Hepatocyte (in vitro differentiated cells): ENCODE measurements at regions not wholly inside any gene's neighbourhood (a gene's known extent, or its start where the extent isn't known, plus 50 kb on each side); places are given as distances from the start of the nearest gene placed in this dataset.
"Not testable (repeated sequence)": the region's sequence is repeated elsewhere in the genome, so short reads cannot be mapped to it uniquely, and the experiment has no call there.

ENCODE experiments used
- DNase-seq: peaks from one replicate; pipeline ENCODE4 v3.0.0-alpha.2; 2016; ENCODE audit warnings: low spot score
- H2AFZ ChIP-seq: fragments of 200-600 bp; sonication (generic); 2 replicates; pipeline ENCODE4 v1.6.0; 2016; ENCODE audit warnings: antibody characterized with exemption, mild to moderate bottlenecking
- H3K27ac ChIP-seq: fragments of 200-600 bp; sonication (generic); 2 replicates; pipeline ENCODE4 v1.5.1; 2016; ENCODE audit warnings: mild to moderate bottlenecking
- H3K27me3 ChIP-seq: fragments of 200-600 bp; sonication (generic); 2 replicates; pipeline ENCODE4 v1.6.1; 2016
- H3K36me3 ChIP-seq: fragments of 200-600 bp; sonication (generic); replicated peaks from 2 replicates; pipeline ENCODE4 v1.5.1; 2016; ENCODE audit warnings: low read depth; ENCODE audit not compliant: insufficient read depth
- H3K4me1 ChIP-seq: fragments of 200-600 bp; sonication (generic); 2 replicates; pipeline ENCODE4 v1.5.1; 2016; ENCODE audit warnings: mild to moderate bottlenecking, moderate library complexity; ENCODE audit not compliant: insufficient read depth
- H3K4me2 ChIP-seq: fragments of 200-600 bp; sonication (generic); 2 replicates; pipeline ENCODE4 v1.6.0; 2016
- H3K4me3 ChIP-seq: fragments of 200-600 bp; sonication (generic); 2 replicates; pipeline ENCODE4 v1.5.1; 2016; ENCODE audit warnings: mild to moderate bottlenecking
- H3K79me2 ChIP-seq: fragments of 200-600 bp; sonication (generic); 2 replicates; pipeline ENCODE4 v1.6.0; 2017; ENCODE audit warnings: mild to moderate bottlenecking
- H3K9me2 ChIP-seq: fragments of 200-600 bp; sonication (generic); replicated peaks from 2 replicates; pipeline ENCODE4 v1.6.0; 2017; ENCODE audit warnings: mild to moderate bottlenecking; ENCODE audit not compliant: insufficient read depth
- H3K9me3 ChIP-seq: fragments of 200-600 bp; sonication (generic); 2 replicates; pipeline ENCODE4 v1.5.1; 2016; ENCODE audit warnings: low read depth, mild to moderate bottlenecking
- H4K20me1 ChIP-seq: fragments of 200-600 bp; sonication (generic); 2 replicates; pipeline ENCODE4 v1.6.0; 2016; ENCODE audit warnings: mild to moderate bottlenecking; ENCODE audit not compliant: insufficient read depth, poor library complexity, severe bottlenecking
- EZH2 ChIP-seq: fragments of 200-600 bp; sonication (generic); IDR thresholded peaks from 2 replicates; pipeline ENCODE4 v1.6.1; 2016; ENCODE audit warnings: antibody characterized with exemption, mild to moderate bottlenecking, borderline replicate concordance
- EZH2phosphoT487 ChIP-seq: fragments of 200-600 bp; sonication (generic); IDR thresholded peaks from one replicate; pipeline ENCODE4 v1.6.1; 2018; ENCODE audit warnings: antibody characterized with exemption, mild to moderate bottlenecking, low read depth, moderate library complexity; ENCODE audit not compliant: unreplicated experiment, severe bottlenecking
- WGBS: methylation state at CpG from one replicate; pipeline ENCODE4 v1.1.6; 2016; ENCODE audit warnings: low lambda C conversion rate; ENCODE audit errors: missing lambda C conversion rate; 5-methylcytosine and 5-hydroxymethylcytosine counted together
- TF ChIP-seq, protein P1 (sequence below): fragments of 200-600 bp; sonication (generic); IDR thresholded peaks from 2 replicates; pipeline ENCODE4 v1.5.1; 2016; ENCODE audit warnings: antibody characterized with exemption, mild to moderate bottlenecking; ENCODE audit not compliant: poor library complexity

DNA sequence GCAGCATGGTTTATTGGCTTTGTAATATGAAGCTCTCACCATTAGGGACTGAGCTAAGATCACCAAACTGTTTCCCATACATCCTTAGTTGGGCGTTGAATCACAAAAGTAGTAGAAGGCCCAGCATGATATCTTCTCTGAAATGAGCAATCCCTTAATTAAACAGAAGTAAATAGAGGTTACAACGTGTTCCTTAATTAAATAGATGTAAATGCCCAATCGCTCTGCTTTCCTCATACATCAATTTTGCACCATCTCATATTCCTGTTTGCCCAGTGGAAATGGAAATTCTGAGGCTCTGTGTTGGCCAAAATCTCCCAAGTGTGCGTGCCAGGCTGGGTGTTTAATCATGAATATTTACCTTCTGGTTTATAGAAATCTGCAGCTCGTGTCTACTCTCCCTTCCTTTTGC is 107.4 kb upstream of the FOXB1 start:
- H3K79me2 ChIP-seq: no peaks in the 10 kb centered on the region
- no peaks in the 10 kb centered on the region for H3K36me3 ChIP-seq
- H3K4me3 ChIP-seq: no peak overlapping the region
- DNase-seq: no peak
- no peaks in the 10 kb centered on the region for H4K20me1 ChIP-seq
- no peak overlapping the region for H3K4me2 ChIP-seq
- H3K27me3 ChIP-seq: peaks cover 13% of the 10 kb centered on the region
- H3K4me1 ChIP-seq: no peaks in the 10 kb centered on the region
- 70% methylated on average over 5 of the region's 5 CpGs for WGBS
- TF ChIP-seq, protein P1, sequence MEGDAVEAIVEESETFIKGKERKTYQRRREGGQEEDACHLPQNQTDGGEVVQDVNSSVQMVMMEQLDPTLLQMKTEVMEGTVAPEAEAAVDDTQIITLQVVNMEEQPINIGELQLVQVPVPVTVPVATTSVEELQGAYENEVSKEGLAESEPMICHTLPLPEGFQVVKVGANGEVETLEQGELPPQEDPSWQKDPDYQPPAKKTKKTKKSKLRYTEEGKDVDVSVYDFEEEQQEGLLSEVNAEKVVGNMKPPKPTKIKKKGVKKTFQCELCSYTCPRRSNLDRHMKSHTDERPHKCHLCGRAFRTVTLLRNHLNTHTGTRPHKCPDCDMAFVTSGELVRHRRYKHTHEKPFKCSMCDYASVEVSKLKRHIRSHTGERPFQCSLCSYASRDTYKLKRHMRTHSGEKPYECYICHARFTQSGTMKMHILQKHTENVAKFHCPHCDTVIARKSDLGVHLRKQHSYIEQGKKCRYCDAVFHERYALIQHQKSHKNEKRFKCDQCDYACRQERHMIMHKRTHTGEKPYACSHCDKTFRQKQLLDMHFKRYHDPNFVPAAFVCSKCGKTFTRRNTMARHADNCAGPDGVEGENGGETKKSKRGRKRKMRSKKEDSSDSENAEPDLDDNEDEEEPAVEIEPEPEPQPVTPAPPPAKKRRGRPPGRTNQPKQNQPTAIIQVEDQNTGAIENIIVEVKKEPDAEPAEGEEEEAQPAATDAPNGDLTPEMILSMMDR: no peak
- no peak for TF ChIP-seq EZH2phosphoT487
- TF ChIP-seq EZH2: no peak
- H3K9me2 ChIP-seq: no peaks in the 10 kb centered on the region
- H3K9me3 ChIP-seq: no peaks in the 10 kb centered on the region
- no peak overlapping the region for H2AFZ ChIP-seq
- no peak overlapping the region for H3K27ac ChIP-seq

DNA sequence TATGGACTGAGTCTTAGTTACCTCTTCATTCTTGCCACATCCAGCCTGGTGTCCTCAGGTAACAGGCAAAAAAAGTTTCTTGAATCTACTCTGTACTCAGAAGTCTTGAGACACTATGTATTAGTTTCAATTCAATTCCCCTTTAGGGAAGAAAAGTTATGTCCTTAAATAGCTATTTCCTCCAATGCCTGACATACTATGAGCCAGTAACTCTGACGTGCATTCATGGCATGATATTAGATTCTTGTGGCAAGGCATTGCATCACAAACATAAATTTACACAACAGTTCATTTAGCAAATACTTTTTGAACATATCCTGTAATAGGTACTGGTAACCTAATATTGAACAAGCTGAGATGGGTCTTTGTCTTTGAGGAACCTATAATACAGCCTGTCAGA is 109.3 kb upstream of the FOXB1 start:
- no peak for DNase-seq
- Histone ChIP-seq H3K4me2 (no peak overlapping the region), H4K20me1 (no peaks in the 10 kb centered on the region), H3K79me2 (no peaks in the 10 kb centered on the region), H3K4me1 (no peaks in the 10 kb centered on the region), H3K4me3 (no peak overlapping the region), H3K36me3 (no peaks in the 10 kb centered on the region), H3K9me2 (no peaks in the 10 kb centered on the region), H2AFZ (no peak overlapping the region), H3K9me3 (no peaks in the 10 kb centered on the region), H3K27me3 (peaks cover 20% of the 10 kb centered on the region), H3K27ac (no peak overlapping the region)
- TF ChIP-seq EZH2: no peak
- TF ChIP-seq, protein P1: no peak
- no peak for TF ChIP-seq EZH2phosphoT487
- 88% methylated on average over 1 of the region's 1 CpG for WGBS

DNA sequence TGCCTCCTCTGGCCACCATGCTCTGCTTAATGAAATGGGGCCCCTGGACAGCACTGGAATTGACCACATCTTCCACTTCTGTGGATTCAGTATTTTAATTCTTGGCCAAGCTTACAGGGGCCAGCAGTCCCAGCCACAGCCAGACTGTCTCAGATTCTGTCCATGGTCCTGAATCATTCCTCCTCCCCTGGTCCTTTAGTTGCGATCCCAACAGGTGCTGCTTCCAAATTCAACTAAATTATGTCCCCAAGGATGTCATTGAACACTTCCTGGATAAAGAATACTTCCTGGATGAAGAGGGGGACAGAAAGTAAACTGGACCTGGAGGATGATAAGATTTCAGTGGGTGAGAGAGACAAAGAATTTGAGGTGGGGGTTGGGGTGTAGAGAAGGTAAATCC is 111.1 kb upstream of the FOXB1 start:
- WGBS: 59% methylated on average over 1 of the region's 1 CpG
- H2AFZ ChIP-seq: no peak overlapping the region
- peak; percentile 59 for DNase-seq

DNA sequence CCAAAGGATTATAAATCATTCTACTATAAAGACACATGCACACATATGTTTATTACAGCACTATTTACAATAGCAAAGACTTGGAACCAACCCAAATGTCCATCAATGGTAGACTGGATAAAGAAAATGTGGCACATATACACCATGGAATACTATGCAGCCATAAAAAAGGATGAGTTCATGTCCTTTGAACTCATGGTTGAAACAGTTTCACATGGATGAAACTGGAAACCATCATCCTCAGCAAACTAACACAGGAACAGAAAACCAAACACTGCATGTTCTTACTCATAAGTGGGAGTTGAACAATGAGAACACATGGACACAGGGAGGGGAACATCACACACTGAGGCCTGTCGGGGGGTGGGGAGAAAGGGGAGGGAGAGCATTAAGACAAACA is 116.2 kb upstream of the FOXB1 start:
- H2AFZ ChIP-seq, H3K36me3 ChIP-seq, H3K9me3 ChIP-seq, H3K79me2 ChIP-seq, H3K4me2 ChIP-seq, H3K4me1 ChIP-seq, H3K4me3 ChIP-seq, DNase-seq, H3K9me2 ChIP-seq, H3K27ac ChIP-seq, H4K20me1 ChIP-seq: not testable (repeated sequence)
- WGBS: 100% methylated on average over 1 of the region's 1 CpG
- H3K27me3 ChIP-seq: peaks cover 19% of the 10 kb centered on the region

More for the DNA sequence above, 111.1 kb upstream of the FOXB1 start:
- H3K9me3 ChIP-seq: no peaks in the 10 kb centered on the region
- no peaks in the 10 kb centered on the region for H3K4me1 ChIP-seq
- TF ChIP-seq, protein P1: no peak
- H3K27me3 ChIP-seq: peaks cover 18% of the 10 kb centered on the region
- no peaks in the 10 kb centered on the region for H3K9me2 ChIP-seq
- no peaks in the 10 kb centered on the region for H3K36me3 ChIP-seq
- H3K4me2 ChIP-seq: no peak overlapping the region
- H4K20me1 ChIP-seq: no peaks in the 10 kb centered on the region
- no peak overlapping the region for H3K27ac ChIP-seq
- no peak overlapping the region for H3K4me3 ChIP-seq
- no peaks in the 10 kb centered on the region for H3K79me2 ChIP-seq
